HepG2 (cell line): ENCODE measurements at regions not wholly inside any gene's neighbourhood (a gene's known extent, or its start where the extent isn't known, plus 50 kb on each side); places are given as distances from the start of the nearest gene placed in this dataset.

Experiments used
- HHEX ChIP-seq: IDR thresholded peaks from 2 replicates; pipeline ENCODE4 v1.6.1; 2016; ENCODE audit warnings: control low read depth
- JUND ChIP-seq: sonication (generic); formaldehyde crosslinking; IDR thresholded peaks from 2 replicates; pipeline ENCODE4 v1.8.0; 2022; ENCODE audit warnings: mild to moderate bottlenecking, missing genetic modification reagents
- LBX2 ChIP-seq: sonication (generic); formaldehyde crosslinking; IDR thresholded peaks from 2 replicates; pipeline ENCODE4 v1.5.0; 2020; ENCODE audit warnings: missing genetic modification reagents, mild to moderate bottlenecking, borderline replicate concordance
- MAF1 ChIP-seq: sonication (generic); formaldehyde crosslinking; IDR thresholded peaks from 2 replicates; pipeline ENCODE4 v1.5.0; 2020; ENCODE audit warnings: missing genetic modification reagents, borderline replicate concordance
- NCOA2 ChIP-seq: sonication (generic); formaldehyde crosslinking; IDR thresholded peaks from 2 replicates; pipeline ENCODE4 v1.8.0; 2022; ENCODE audit warnings: inconsistent platforms
- NFIB ChIP-seq: sonication (generic); formaldehyde crosslinking; IDR thresholded peaks from 2 replicates; pipeline ENCODE4 v1.9.0; 2021; ENCODE audit warnings: missing genetic modification reagents, mild to moderate bottlenecking, borderline replicate concordance
- NR2C2 ChIP-seq: sonication (generic); formaldehyde crosslinking; IDR thresholded peaks from 2 replicates; pipeline ENCODE4 v1.4.0; 2020; ENCODE audit warnings: missing genetic modification reagents, mild to moderate bottlenecking, moderate library complexity, borderline replicate concordance
- PHF8 ChIP-seq: sonication (generic); formaldehyde crosslinking; IDR thresholded peaks from 2 replicates; pipeline ENCODE4 v1.5.0; 2020; ENCODE audit warnings: missing genetic modification reagents
- POLR2A ChIP-seq, 2 experiments: IDR thresholded peaks; 2 replicates each; pipeline ENCODE4 v1.6.1; 2011; ENCODE audit warnings: low read depth in 2 of 2, low read length in 2 of 2, mild to moderate bottlenecking in 1 of 2, moderate library complexity in 1 of 2; ENCODE audit not compliant: insufficient read depth in 1 of 2
- TBX2 ChIP-seq: sonication (generic); formaldehyde crosslinking; IDR thresholded peaks from 2 replicates; pipeline ENCODE4 v1.5.0; 2020; ENCODE audit warnings: missing genetic modification reagents, mild to moderate bottlenecking, borderline replicate concordance
- TMF1 ChIP-seq: sonication (generic); formaldehyde crosslinking; IDR thresholded peaks from 2 replicates; pipeline ENCODE4 v1.8.1; 2022; ENCODE audit warnings: low read depth, missing genetic modification reagents
- ZBTB39 ChIP-seq: sonication (generic); formaldehyde crosslinking; IDR thresholded peaks from 2 replicates; pipeline ENCODE4 v1.5.0; 2020; ENCODE audit warnings: missing genetic modification reagents
- ZBTB7B ChIP-seq: sonication (generic); formaldehyde crosslinking; IDR thresholded peaks from 2 replicates; pipeline ENCODE4 v1.4.0; 2020; ENCODE audit warnings: missing genetic modification reagents
- ZC3H13 ChIP-seq: sonication (generic); formaldehyde crosslinking; IDR thresholded peaks from 2 replicates; pipeline ENCODE4 v1.8.1; 2023; ENCODE audit warnings: mild to moderate bottlenecking, missing genetic modification reagents, moderate library complexity
- ZNF101 ChIP-seq: sonication (generic); formaldehyde crosslinking; IDR thresholded peaks from 2 replicates; pipeline ENCODE4 v1.4.0; 2020; ENCODE audit warnings: mild to moderate bottlenecking, low read depth, missing genetic modification reagents, borderline replicate concordance
- ZNF12 ChIP-seq: sonication (generic); formaldehyde crosslinking; IDR thresholded peaks from 2 replicates; pipeline ENCODE4 v1.5.0; 2020; ENCODE audit warnings: missing genetic modification reagents
- ZNF282 ChIP-seq: fragments of 450-650 bp; IDR thresholded peaks from 2 replicates; pipeline ENCODE4 v1.6.1; 2018; ENCODE audit not compliant: partially characterized antibody
- ZNF646 ChIP-seq: sonication (generic); formaldehyde crosslinking; IDR thresholded peaks from 2 replicates; pipeline ENCODE4 v1.9.0; 2021; ENCODE audit warnings: mild to moderate bottlenecking, missing genetic modification reagents
- ZNF841 ChIP-seq: sonication (generic); formaldehyde crosslinking; IDR thresholded peaks from 2 replicates; pipeline ENCODE4 v1.8.1; 2023; ENCODE audit warnings: missing genetic modification reagents, borderline replicate concordance
- ZSCAN20 ChIP-seq: sonication (generic); formaldehyde crosslinking; IDR thresholded peaks from 2 replicates; pipeline ENCODE4 v1.4.0; 2020; ENCODE audit warnings: missing genetic modification reagents, mild to moderate bottlenecking, borderline replicate concordance
- ZSCAN9 ChIP-seq: IDR thresholded peaks from 2 replicates; pipeline ENCODE4 v1.6.1; 2016; ENCODE audit warnings: borderline replicate concordance

DNA sequence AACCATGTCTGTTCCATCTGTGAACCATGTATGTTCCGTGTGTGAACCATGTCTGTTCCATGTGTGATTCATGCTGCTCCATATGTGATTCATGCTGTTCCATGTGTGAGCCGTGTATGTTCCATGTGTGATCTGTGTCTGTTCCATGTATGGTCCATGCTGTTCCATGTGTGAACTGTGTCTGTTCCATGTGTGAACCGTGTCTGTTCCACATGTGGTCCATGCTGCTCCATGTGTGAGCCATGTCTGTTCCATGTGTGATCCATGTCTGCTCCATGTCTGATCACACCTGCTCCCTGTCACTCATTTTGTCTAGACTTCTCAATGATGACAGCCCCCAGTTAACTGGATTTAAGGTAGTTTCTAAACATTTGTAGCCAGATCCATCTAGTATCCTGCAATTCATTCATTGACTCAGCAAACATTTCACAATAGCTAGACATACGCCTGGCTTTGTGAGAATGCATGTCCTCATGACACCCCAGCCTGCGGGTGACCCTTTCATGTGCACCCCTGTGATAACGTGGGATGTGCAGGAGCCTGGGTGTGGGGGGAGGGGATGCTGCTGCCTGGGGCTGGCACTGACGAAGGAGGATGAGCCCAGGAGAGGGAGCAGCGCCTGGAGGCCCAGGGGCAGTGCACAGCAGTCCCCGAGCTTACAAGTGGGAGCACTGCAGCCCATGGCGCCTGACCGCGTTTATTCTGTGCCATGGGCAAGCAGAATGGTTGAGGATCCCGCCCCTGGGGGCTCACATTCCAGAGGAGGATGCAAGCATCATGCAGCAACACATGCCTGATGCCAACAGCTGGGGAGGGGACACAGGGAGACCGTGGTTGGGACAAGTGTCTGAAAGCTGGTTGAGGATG is 74.1 kb upstream of the METTL9 start (continued):
- 0 out of 2 replicates have a peak, but pooled peaks have one; percentile 58 for TF ChIP-seq ZNF646 (CRISPR knock-in tag)
- TF ChIP-seq ZBTB7B (CRISPR knock-in tag): peak; percentile 99
- peak; percentile 85 for TF ChIP-seq ZNF12
- TF ChIP-seq MAF1 (CRISPR knock-in tag): peak; percentile 82; the same call in 1 of the 2 replicates
- TF ChIP-seq TMF1: peak; percentile 79
- peak; percentile 96 for TF ChIP-seq HHEX
- peak; percentile 97 for TF ChIP-seq ZSCAN9 (CRISPR knock-in tag)
- TF ChIP-seq ZNF841 (CRISPR knock-in tag): peak; percentile 85; the same call in 1 of the 2 replicates
- peak; percentile 98 for TF ChIP-seq NCOA2 (CRISPR knock-in tag)
- TF ChIP-seq TBX2 (CRISPR knock-in tag): peak; percentile 100
- TF ChIP-seq ZNF282: peak; percentile 17
- TF ChIP-seq NR2C2: peak; percentile 93
- peak; percentile 57; the same call in 1 of the 2 replicates for TF ChIP-seq NFIB (CRISPR knock-in tag)
- peak; percentile 92; the same call in 1 of the 2 replicates for TF ChIP-seq JUND (CRISPR knock-in tag)
- TF ChIP-seq ZC3H13 (CRISPR knock-in tag): peak; percentile 85; the same call in 1 of the 2 replicates
- TF ChIP-seq ZBTB39: peak; percentile 95
- TF ChIP-seq LBX2 (CRISPR knock-in tag): peak; percentile 65; the same call in 1 of the 2 replicates
- TF ChIP-seq PHF8: peak; percentile 56; the same call in 1 of the 2 replicates
- TF ChIP-seq ZNF101: peak; percentile 89; the same call in 1 of the 2 replicates
- TF ChIP-seq POLR2A (IDR thresholded peaks at IDR 0.05; ENCODE audit: insufficient read depth in 1 of 2, low read depth in 2 of 2, low read length in 2 of 2): peak in 1 of 2 experiments; percentile 67; a peak in 2 of 4 replicates
- TF ChIP-seq ZSCAN20 (CRISPR knock-in tag): 0 out of 2 replicates have a peak, but pooled peaks have one; percentile 37
